Caki2 (cell line): ENCODE measurements at regions not wholly inside any gene's neighbourhood (a gene's known extent, or its start where the extent isn't known, plus 50 kb on each side); places are given as distances from the start of the nearest gene placed in this dataset.
A peak's percentile ranks its signal among the peaks of the same experiment; 100 is the strongest.
"Not testable (repeated sequence)": the region's sequence is repeated elsewhere in the genome, so short reads cannot be mapped to it uniquely, and the experiment has no call there.

Experiments used
- DNase-seq: peaks from one replicate; pipeline ENCODE4 v3.0.0-alpha.2; 2015; ENCODE audit warnings: low read depth
- in situ Hi-C: cut with HindIII; loops from 2 replicates; pipeline ENCODE4 v1.10.0; 2016; ENCODE audit warnings: low sequenced_read_pairs, low pct_unique_long_range_greater_than_20kb, mixed read lengths

GRCh38 chr1:105254906-105255305, 1505.2 kb downstream of the AMY1C start:
- DNase-seq, result no peak
- in situ Hi-C loops, result no loop called here

GRCh38 chr1:105260001-105260400, 1510.3 kb downstream of the AMY1C start:
- in situ Hi-C loops, result no loop called here
- no peak for DNase-seq

DNA sequence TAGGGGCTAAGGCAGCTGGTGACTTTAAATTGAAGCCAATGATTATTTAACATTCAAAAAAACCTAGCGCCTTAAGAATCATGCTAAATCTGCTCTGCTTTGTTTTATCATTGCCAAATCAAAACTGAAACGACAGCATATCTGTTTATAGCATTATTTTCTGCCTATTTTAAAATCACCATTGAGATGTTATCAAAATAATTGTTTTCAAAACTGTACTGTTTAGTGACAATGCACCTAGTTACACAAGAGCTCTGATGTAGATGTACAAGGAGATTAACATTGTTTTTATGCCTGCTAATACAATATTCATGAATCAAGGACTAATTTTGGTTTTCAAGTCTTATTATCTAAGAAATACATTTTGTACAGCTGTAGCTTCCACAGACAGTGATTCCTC, 1521.3 kb downstream of the AMY1C start:
- DNase-seq, result no peak
- in situ Hi-C loops, result no loop called here

- DNase-seq, in situ Hi-C loops: not testable (repeated sequence)
Measured at GRCh38 chr1:105272376-105272775, 1522.7 kb downstream of the AMY1C start.

DNA sequence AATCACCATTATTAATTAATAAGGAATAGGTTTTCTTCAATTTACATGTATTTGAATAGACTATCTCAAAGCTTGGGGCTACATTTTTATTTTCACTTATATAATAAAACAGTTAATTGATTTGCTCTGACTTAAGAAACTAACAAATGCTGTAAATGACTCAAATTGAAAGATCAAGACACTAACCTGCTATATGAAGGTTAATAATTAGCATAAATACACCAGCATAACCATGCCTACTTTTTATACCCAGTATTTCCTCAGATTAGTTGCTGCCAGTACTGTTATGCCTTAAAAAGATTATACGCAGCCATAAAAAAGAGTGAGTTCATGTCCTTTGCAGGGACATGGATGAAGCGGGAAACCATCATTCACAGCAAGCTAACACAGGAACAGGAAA, 1545.1 kb downstream of the AMY1C start:
- no peak for DNase-seq
- in situ Hi-C loops, result no loop called here

DNA sequence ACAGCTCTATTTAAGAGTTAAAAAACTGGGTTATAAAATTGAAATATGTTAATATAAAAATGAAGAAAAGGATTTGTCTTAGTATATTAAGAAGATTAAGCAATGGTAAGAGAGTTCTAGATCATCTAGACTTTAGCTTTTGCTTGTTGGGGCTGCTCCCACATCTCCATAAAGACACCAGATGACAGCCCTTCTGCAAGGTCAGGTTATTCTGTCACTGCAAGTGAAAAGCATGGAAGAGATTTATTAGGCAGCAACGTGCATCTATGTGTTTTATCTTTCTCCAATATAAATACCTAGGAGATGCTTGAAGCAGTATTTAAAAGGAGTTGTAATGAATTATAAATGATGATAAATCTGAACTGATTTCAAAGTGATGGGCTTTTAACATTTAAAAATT, 1560.4 kb downstream of the AMY1C start:
- no peak for DNase-seq

GRCh38 chr1:105317976-105318375, 1568.3 kb downstream of the AMY1C start:
- in situ Hi-C loops, result no loop called here
- no peak for DNase-seq

More for the DNA sequence above, 1560.4 kb downstream of the AMY1C start:
- in situ Hi-C loops, result no loop called here

GRCh38 chr1:105326886-105327285, 1577.2 kb downstream of the AMY1C start:
- in situ Hi-C loops, result no loop called here
- DNase-seq, result no peak

DNA sequence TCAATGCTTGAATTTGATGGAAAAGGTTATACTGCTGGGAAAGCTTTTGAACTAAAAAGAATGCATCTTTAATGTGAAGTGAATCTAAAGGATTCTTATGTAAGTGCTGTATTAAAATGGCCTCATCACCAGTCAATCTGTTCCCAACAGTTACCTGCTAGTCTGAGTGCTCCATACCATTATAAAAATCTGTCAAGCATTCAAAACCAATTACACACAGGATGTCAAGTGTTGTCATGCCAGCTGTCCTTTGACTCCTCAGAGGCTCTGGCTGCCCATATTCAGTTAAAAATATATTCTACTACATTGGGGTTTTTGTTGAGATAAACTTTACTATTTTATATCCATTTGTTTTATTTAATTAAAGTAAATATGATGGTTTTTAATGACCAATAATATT, 1587.7 kb downstream of the AMY1C start:
- no peak for DNase-seq
- in situ Hi-C loops, result no loop called here

DNA sequence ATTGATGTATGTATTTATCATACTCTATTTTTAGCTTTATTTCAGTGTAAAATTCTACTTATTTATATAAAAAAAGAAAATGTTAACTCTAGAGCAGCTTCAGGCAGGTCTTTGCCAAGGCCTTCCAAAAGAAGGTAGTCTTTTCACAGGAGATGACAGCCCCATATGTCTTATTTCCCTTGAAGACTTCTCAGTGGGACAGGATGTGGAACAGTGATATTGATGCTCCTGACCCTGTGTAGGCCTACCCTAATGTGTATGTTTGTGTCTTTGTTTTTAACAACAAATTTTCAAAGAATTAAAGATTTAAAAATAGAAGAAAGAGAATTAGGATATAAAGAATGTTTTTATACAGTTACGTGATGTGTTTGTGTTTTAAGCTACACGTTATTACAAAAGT, 1593.6 kb downstream of the AMY1C start:
- in situ Hi-C loops, result no loop called here

DNA sequence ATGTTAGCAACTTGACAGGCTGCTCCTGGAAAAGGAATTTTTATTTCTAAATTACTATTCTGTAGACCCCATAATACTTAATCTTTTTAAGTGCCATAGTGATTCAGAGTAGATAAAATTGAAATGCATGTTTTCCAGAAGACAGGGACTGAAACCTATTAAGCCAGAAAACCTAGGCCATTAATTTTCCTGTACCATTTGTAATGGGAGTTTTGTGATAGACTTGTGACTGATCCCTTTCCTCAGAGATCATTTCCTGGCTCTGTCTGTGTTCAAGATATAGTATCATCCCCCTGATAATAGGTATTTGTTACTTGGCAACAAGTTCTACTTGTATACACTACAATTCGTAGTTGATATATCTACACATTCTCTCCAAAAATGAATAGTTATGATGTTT, 1609.8 kb downstream of the AMY1C start:
- in situ Hi-C loops, result no loop called here

More for the DNA sequence above, 1593.6 kb downstream of the AMY1C start:
- no peak for DNase-seq

DNA sequence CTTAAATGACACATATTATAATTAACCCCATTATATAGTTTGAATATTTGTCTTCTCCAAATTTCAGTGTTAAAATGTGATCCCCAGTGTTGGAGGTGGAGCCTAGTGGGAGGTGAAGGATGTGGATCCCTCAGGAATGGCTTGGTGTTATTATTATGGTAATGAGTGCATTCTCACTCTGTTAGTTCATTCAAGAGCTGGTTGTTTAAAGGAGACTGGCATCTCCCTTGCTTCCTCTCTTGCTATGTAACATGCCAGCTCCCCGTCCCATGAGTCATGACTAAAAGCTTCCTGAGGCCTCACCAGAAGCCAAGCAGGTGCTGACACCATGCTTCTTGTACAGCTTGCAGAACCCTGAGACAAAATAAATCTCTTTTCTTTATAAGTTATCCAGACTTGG, 1612.7 kb downstream of the AMY1C start:
- no peak for DNase-seq
- in situ Hi-C loops, result no loop called here

More for the DNA sequence above, 1609.8 kb downstream of the AMY1C start:
- DNase-seq, result no peak

- DNase-seq, result no peak
- in situ Hi-C loops, result no loop called here
Measured at GRCh38 chr1:105368446-105368845, 1618.7 kb downstream of the AMY1C start.

- peak; percentile 49 for DNase-seq
- in situ Hi-C loops, result no loop called here
Measured at GRCh38 chr1:105373681-105374080, 1624.0 kb downstream of the AMY1C start.

GRCh38 chr1:105386489-105386888, 1636.8 kb downstream of the AMY1C start:
- DNase-seq, result no peak
- in situ Hi-C loops, result no loop called here

- no peak for DNase-seq
- in situ Hi-C loops, result no loop called here
Measured at GRCh38 chr1:105396001-105396400, 1646.3 kb downstream of the AMY1C start.

GRCh38 chr1:105398909-105399308, 1649.2 kb downstream of the AMY1C start:
- in situ Hi-C loops, result no loop called here
- DNase-seq, result no peak

- DNase-seq, result no peak
- in situ Hi-C loops, result no loop called here
Measured at GRCh38 chr1:105399716-105400115, 1650.0 kb downstream of the AMY1C start.

GRCh38 chr1:105416261-105416660, 1640.2 kb upstream of the PRMT6 start:
- in situ Hi-C loops, result no loop called here
- DNase-seq, result no peak

DNA sequence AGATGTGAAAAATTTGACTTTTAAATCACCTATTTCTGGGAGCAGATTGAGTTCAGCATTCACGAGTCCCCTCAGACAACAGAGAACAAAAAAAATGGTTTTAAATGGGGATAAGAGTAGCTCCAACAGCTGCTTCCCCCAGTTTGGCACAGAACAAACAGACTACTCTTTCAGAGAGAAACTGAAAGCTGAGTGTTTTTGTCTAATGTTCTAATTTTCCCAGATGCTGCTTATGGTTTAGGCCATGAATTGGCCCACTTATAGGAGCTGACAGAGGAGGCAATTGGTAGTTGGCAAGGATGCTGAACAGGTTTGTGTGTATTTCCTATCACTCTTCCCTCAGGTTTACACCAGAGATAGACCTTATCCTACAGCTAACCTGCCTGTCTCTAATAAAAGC, 1637.4 kb upstream of the PRMT6 start:
- in situ Hi-C loops, result no loop called here

DNA sequence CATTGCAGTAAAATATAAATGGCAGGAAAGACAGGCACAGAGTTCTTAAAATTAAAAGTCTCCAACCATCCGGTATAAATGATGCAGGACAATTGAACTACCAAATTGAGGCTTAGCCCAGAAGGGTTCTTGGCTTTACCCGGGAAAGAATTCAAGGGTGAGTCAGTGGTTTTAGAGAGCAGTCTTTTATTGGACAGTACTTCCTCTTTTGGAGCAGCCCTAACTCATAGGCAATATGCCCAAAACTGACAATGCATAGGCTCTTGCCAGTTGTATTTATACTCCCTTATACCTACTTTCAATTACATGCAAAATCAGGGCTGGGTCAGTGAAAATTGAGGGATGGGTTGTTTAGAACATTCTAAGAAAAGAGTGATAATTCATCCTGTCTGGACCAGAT, 1628.9 kb upstream of the PRMT6 start:
- DNase-seq, result no peak
- in situ Hi-C loops, result no loop called here

More for the DNA sequence above, 1637.4 kb upstream of the PRMT6 start:
- no peak for DNase-seq
